SU-DHL-6 (cell line): ENCODE measurements at regions not wholly inside any gene's neighbourhood (a gene's known extent, or its start where the extent isn't known, plus 50 kb on each side); places are given as distances from the start of the nearest gene placed in this dataset.
A peak's percentile ranks its signal among the peaks of the same experiment; 100 is the strongest.

Source experiments
- EZH2phosphoT487 ChIP-seq: fragments of 200-600 bp; sonication (generic), shearing (Covaris generic); conservative IDR thresholded peaks from 2 replicates; pipeline ENCODE4 v1.6.1; 2018; ENCODE audit warnings: mild to moderate bottlenecking, antibody characterized with exemption, low read length, moderate library complexity, mixed read lengths
- TF ChIP-seq, protein P1 (sequence below): fragments of 200-600 bp; sonication (generic); IDR thresholded peaks from one replicate; pipeline ENCODE4 v1.5.1; 2017; ENCODE audit warnings: antibody characterized with exemption, mild to moderate bottlenecking, low read length, moderate library complexity; ENCODE audit not compliant: insufficient read depth, poor library complexity, severe bottlenecking

DNA sequence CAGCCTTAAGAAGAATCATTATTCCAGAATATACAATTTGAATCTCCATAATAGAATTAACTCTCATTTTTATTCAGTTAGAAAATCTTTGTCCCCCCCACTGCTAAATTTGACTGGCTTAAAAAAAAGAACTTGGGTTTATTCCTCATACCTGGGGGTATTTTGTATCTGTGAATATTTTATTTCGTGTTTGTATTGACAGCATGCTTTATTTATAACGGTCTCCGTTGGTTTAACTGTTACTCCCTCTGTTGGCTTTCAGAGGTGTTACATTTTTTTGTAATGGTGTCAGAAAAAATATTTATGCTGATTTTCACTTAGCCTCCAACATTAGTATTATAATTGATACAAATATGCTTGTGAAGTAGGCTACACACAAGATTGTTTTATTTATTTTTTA, 109.1 kb downstream of the HAUS1 start:
- TF ChIP-seq, protein P1, sequence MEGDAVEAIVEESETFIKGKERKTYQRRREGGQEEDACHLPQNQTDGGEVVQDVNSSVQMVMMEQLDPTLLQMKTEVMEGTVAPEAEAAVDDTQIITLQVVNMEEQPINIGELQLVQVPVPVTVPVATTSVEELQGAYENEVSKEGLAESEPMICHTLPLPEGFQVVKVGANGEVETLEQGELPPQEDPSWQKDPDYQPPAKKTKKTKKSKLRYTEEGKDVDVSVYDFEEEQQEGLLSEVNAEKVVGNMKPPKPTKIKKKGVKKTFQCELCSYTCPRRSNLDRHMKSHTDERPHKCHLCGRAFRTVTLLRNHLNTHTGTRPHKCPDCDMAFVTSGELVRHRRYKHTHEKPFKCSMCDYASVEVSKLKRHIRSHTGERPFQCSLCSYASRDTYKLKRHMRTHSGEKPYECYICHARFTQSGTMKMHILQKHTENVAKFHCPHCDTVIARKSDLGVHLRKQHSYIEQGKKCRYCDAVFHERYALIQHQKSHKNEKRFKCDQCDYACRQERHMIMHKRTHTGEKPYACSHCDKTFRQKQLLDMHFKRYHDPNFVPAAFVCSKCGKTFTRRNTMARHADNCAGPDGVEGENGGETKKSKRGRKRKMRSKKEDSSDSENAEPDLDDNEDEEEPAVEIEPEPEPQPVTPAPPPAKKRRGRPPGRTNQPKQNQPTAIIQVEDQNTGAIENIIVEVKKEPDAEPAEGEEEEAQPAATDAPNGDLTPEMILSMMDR = peak; percentile 48
- TF ChIP-seq EZH2phosphoT487 = no peak
